ENCODE measurements at regions not wholly inside any gene's neighbourhood (a gene's known extent, or its start where the extent isn't known, plus 50 kb on each side); places are given as distances from the start of the nearest gene placed in this dataset.

GRCh38 chr1:115491298-115492018, 150.3 kb upstream of the VANGL1 start:
- DNase-seq, result no peak

DNA sequence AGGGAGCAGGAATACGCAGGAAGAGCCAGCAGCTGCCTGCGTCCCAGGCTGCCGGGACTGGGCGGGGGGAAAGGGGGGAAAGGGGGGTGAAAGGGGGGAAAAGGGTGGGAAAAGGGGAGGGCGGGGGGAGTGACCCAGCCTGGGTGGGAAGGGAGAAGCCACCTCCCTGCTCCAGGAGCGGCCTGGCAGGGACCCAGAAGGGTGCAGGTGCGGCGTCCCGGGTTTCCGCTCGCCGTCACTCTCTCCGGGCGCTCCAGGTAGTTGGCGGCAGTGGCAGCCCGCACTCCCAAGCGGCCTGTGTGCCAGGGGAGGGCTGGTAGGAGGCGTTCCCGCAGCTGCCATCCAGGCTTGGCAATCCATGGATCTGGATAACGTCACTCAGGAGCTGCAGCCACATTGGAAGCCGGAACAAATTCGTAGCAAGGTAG, 141.0 kb upstream of the NGF start:
- DNase-seq, result peak; percentile 19

- no peak for DNase-seq
Observed at GRCh38 chr1:115477071-115477470, 139.0 kb upstream of the NGF start.

DNA sequence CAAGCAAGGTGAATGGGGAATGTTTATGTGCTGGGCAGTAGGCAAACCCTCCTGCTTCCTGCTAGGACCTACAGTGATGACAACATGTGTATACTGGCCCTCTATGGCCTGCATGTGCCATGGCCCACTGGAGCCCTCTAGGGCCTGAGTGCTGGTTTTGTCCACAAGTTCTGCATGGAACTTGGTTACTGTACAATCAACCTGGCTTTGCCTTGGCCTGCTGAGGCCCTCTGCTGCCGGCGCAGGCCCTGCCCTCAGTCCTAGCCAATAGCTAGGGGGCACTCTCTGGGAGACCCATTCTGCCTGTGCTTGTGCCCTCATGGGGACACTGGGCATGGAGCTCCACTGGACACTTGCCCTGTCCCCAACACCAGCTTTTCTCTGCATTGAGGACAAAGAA, 138.6 kb upstream of the NGF start:
- no peak for DNase-seq

- no peak for DNase-seq
Observed at GRCh38 chr1:115475901-115476300, 137.9 kb upstream of the NGF start.

- DNase-seq, result no peak
Observed at GRCh38 chr1:115475252-115475651, 137.2 kb upstream of the NGF start.

DNA sequence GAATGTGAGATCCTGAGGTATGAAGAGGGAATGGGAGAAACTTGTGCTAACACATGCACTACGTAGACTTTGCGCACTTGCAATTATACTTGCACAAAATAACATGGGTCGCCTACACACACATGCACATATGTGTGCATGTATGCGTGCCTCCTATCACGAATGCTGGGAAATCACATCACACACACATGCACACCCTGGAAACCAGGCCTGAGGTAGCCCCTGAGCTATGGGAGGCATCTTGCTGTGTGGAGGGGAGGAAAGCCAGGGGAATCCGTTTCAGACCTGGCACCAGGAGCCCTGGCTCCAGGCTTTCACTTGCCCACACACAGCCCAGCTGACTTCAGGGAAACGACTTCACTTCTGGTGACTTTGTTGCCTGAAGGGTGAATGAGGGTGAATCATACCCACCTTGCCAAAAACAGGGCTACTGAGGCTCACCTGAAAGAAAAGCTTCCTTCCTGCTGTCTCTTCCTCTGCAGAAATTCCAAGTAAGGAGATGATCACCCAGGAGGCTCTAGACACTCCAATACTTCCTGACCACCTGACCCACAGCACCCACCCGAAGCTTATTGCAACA, 136.0 kb upstream of the NGF start:
- no peak for DNase-seq

DNA sequence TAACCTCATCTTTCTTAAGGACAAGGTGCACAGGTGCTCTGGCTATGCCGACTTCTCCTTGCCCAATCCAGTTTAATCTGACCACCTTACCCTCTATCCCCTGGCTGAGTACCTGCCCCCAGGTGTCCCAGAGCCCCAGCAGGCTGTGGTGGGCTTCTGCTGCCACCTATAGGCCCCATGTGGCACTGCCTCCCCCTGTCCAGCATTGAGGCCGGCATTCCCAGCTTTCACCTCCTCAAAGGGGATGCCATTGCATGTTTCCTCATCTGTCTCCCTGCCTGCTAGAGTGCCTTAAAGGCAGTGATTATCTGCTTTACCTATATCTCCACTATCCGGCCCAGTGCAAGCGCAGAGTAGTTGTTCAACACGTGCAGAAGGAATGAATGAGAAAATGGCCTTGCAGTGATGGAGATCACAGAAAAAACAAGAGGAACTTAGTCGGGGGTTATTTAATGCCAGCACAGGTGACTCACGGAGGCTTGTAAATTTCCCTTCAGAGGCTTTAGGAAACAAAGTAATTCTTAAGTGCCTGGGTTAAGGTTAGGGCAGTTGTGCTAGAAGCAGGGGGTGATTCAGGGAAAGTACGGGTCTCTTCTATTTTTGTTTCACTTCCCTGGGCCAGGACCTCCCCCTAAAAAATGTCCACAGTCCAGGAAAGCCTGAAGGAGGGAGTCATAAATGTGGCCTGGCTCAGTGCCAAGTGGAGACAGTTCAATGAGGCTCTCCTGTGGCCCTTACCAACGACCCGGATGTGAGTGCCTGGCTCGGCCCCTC, 131.8 kb upstream of the NGF start:
- peak; percentile 38 for DNase-seq

DNA sequence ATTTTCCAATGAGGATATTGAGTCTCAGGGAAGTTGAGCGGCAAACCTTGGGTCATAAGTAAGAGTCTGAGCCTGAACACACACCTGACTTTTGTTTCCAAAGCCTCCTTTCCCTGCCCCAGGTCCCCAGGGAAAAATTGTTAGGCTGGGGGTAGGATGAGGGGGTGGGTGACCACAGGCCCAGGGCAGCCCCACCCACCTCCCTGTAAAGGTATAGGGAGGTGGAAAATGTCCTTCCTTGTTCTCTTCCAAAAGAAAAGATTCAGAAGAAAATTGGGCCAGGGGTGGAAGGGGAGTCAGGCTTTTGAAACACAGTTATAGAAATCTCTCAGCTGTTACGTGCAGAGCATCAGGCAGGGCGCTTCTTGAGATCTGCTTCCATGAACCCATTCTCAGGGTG, 129.7 kb upstream of the NGF start:
- no peak for DNase-seq

DNA sequence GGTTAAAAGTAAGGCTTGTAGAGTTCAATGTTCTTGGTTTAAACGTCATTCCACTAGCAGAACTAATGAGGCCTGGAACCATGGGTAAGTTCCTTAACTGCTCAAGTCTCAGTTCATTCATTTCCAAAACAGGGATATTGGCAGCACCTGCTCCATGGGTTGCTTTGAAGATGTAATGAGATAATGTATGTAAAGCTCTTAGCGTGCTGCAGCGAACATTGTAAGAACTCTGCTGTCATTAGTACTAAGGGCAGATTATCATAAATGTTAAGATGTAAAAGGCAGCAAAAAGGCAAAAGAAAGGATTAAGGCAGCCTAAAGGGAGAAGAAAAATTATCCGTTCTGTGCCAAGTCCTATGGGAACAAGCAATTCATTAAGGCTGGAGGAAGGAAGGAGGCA, 129.1 kb upstream of the NGF start:
- DNase-seq, result no peak

GRCh38 chr1:115466433-115466832, 128.4 kb upstream of the NGF start:
- no peak for DNase-seq

GRCh38 chr1:115465802-115466363, 127.8 kb upstream of the NGF start:
- DNase-seq, result no peak

GRCh38 chr1:115463347-115463746, 125.3 kb upstream of the NGF start:
- no peak for DNase-seq

DNA sequence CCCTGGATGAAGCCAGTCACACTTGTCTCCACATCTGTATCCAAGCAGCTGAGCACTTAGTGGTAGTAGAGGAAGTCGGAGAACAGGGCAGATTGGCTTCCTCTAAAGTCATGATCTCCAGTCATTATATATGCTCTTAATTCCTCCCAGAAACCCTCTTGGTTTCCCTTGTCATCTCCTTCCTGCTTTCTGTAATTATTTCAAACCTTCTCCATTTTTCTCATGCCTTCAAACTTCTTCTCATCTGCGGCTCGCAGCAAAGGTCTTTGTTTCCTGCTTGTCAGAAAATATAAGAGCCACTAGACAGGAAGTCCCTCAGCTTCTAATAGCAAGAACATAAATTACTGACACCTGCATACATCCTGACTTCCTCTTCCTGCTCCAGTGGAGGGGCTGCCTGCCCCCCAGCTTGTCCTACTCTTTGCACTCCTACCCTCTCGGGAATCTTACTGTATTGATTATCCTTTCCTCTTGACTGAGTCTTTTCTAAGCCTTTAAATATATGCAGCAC, 124.6 kb upstream of the NGF start:
- no peak for DNase-seq

GRCh38 chr1:115461526-115461925, 123.5 kb upstream of the NGF start:
- DNase-seq, result no peak

DNA sequence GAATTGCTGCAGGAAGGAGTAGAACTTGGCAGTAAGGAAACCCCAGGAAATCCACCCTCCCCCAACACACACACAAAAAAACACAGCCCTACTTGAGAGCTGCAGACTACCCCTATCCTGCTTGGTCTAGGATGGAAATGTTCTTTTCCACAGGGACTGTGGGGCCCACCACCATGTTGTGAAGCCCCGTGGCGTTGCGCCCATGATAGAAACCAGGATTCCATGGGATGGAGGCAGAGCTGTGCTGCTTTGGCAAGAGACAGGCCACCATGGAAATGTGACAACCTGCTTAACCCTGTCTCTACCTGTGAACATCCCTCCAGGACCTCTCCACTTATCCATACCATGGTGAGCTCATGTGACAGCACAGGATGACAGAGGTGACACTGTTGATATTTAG, 121.1 kb upstream of the NGF start:
- DNase-seq, result no peak

- DNase-seq, result no peak
Observed at GRCh38 chr1:115458426-115459114, 120.5 kb upstream of the NGF start.

- DNase-seq, result peak; percentile 92
Observed at GRCh38 chr1:115457289-115457688, 119.2 kb upstream of the NGF start.

DNA sequence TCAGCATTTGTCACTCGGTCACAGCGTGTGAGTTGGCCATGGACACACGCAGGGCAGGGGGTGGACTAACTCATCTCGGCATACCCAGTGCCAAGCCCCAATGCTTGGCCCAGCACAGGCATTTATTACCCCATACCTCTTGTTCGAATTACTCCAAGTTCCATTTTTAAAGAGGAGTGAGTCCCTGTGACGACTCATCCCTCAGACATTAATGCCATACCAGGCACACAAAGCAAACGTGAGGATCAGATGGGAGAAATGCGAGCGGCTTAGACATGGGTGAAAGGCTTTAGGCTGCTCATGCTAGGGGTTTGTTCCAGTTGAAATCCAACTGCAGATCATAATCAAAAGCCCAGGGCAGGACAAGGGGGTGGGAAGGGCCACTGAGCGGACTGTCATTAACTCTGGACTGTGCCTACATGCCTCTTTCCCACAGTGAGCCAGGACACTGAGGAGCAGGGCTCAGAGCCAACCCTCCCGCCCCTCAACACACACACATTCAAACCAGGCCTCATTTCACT, 118.5 kb upstream of the NGF start:
- DNase-seq, result no peak

- no peak for DNase-seq
Observed at GRCh38 chr1:115454837-115455511, 116.9 kb upstream of the NGF start.

DNA sequence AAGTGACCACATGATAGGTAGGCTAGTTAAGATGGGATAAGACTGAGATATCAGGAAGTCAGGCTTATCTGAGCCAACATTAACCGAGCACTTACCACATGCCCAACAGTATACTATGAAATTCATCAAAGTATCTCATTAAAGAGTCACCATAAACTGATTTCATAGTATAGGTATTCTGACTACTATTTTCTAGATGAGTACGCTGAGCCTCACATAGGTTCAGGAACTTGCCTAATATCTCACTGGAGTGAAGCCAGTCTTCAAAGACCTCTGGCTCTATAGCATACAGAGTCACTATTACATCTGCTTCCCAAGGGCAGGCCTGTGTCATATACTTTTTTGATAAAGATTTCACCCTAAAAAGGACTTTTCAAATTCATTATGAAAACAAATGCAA, 115.6 kb upstream of the NGF start:
- no peak for DNase-seq
